ENCODE measurements at regions not wholly inside any gene's neighbourhood (a gene's known extent, or its start where the extent isn't known, plus 50 kb on each side); places are given as distances from the start of the nearest gene placed in this dataset.
"Not testable (repeated sequence)": the region's sequence is repeated elsewhere in the genome, so short reads cannot be mapped to it uniquely, and the experiment has no call there.

DNA sequence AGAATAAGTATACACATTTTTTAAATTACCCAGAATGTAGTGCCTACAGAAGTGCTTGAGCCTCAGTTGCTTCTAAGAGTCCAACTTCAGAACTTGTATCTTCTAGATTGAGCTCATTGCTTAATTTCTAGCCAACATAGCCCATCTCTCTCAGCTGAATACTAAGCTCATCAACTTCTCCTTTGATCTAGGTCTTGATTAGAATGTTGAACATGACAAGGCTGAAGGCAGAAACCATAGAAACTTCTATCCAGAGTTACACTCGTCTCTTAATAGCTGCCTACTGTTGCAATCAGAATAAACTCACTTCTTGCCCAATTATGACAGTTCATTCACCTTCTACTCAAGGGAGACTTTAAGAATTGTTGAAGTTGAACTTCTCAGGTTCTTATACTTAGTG lies 327.3 kb upstream of the THBS1 start:
- no peak overlapping the region for H3K4me3 ChIP-seq (ENCODE audit: low read depth, low read length)
- in situ Hi-C loops (cut with HindIII; ENCODE audit: low sequenced_read_pairs) = no loop called here
- TF ChIP-seq, protein P1, sequence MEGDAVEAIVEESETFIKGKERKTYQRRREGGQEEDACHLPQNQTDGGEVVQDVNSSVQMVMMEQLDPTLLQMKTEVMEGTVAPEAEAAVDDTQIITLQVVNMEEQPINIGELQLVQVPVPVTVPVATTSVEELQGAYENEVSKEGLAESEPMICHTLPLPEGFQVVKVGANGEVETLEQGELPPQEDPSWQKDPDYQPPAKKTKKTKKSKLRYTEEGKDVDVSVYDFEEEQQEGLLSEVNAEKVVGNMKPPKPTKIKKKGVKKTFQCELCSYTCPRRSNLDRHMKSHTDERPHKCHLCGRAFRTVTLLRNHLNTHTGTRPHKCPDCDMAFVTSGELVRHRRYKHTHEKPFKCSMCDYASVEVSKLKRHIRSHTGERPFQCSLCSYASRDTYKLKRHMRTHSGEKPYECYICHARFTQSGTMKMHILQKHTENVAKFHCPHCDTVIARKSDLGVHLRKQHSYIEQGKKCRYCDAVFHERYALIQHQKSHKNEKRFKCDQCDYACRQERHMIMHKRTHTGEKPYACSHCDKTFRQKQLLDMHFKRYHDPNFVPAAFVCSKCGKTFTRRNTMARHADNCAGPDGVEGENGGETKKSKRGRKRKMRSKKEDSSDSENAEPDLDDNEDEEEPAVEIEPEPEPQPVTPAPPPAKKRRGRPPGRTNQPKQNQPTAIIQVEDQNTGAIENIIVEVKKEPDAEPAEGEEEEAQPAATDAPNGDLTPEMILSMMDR (IDR thresholded peaks at IDR 0.05; ENCODE audit: low read depth, low read length) = no peak
- no peak for DNase-seq (ENCODE audit: low read depth, low spot score)

DNA sequence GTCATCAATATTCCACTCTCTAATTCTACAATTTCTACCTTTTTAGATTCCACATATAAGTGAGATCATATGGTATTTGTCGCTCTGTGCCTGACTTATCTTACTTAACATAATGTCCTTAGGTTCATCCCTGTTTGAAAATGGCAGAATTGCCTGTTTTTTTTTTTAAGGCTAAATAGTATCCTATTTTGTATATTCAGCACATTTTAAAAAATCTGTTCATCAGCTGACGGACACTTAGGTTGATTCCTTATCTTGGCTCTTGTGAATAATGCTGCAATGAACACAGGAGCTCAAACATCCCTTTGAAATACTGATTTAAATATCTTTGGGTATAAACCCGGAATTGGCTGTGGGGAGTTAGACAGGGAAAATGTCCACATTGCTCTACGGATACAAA lies 326.7 kb upstream of the THBS1 start:
- TF ChIP-seq, protein P1 (IDR thresholded peaks at IDR 0.05; ENCODE audit: low read depth, low read length) = no peak
- DNase-seq (ENCODE audit: low read depth, low spot score) = no peak
- no peak overlapping the region for H3K4me3 ChIP-seq (ENCODE audit: low read depth, low read length)
- in situ Hi-C loops (cut with HindIII; ENCODE audit: low sequenced_read_pairs) = no loop called here

DNA sequence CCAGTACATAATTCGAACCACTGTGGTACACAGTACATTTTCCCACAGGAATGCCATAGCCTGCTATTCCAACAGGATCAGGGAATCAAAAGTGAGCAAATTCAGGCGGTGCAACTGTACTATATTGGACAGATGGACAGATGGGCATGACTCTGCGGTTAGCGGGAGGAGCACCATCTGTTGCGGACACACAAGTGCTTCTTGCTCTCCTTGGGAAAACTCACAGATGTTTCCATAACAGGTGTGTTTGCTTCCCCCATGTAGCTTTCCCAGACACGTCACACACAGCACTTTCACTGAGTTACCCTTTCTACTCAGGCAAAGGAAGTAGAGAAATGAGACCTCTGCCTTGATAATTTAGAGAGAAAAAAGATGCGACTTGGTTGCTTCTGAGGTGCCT lies 325.1 kb upstream of the THBS1 start:
- no peak overlapping the region for H3K4me3 ChIP-seq (ENCODE audit: low read depth, low read length)
- no peak for DNase-seq (ENCODE audit: low read depth, low spot score)
- in situ Hi-C loops (cut with HindIII; ENCODE audit: low sequenced_read_pairs) = no loop called here
- TF ChIP-seq, protein P1 (IDR thresholded peaks at IDR 0.05; ENCODE audit: low read depth, low read length) = no peak

DNA sequence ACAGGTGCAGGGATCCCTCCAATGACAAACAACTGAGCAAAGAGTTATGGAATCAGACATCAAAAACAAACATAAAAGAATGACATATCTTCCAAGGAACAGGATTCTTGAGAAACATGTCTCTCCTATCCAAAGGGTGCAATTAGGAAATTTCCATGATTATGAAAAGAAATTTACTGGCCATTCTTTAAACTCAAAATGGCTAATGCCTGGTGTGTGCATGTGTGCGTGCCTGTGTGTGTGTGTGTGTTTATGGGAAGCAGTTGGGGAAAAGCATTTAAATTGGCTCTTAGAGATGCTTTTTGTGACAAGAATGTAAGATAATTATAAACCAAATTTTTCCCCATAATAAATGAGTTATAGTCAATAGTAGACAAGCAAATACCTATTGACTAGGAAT lies 320.5 kb upstream of the THBS1 start:
- in situ Hi-C loops (cut with HindIII; ENCODE audit: low sequenced_read_pairs) = no loop called here
- TF ChIP-seq, protein P1 (IDR thresholded peaks at IDR 0.05; ENCODE audit: low read depth, low read length) = no peak
- no peak for DNase-seq (ENCODE audit: low read depth, low spot score)
- H3K4me3 ChIP-seq (ENCODE audit: low read depth, low read length) = no peak overlapping the region

DNA sequence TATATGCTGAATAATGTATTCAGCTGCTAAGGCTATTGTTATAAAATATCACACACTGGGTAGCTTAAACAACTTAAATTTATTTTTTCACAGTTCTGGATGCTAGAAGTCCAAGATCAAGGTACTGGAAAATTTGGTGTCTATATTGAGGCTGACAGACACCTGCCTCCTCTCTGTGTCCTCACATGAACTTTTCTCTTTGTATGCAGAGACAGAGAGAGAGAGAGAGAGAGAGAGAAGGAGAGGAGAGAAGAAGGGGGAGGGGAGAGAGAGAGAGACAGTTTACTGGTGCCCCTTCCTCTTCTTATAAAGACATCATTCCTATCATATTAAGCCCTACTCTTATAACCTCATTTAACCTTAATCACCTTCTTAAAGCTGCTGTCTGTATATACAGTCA lies 320.1 kb upstream of the THBS1 start:
- no peak for DNase-seq (ENCODE audit: low read depth, low spot score)
- in situ Hi-C loops (cut with HindIII; ENCODE audit: low sequenced_read_pairs) = no loop called here
- TF ChIP-seq, protein P1 (IDR thresholded peaks at IDR 0.05; ENCODE audit: low read depth, low read length) = no peak
- no peak overlapping the region for H3K4me3 ChIP-seq (ENCODE audit: low read depth, low read length)

DNA sequence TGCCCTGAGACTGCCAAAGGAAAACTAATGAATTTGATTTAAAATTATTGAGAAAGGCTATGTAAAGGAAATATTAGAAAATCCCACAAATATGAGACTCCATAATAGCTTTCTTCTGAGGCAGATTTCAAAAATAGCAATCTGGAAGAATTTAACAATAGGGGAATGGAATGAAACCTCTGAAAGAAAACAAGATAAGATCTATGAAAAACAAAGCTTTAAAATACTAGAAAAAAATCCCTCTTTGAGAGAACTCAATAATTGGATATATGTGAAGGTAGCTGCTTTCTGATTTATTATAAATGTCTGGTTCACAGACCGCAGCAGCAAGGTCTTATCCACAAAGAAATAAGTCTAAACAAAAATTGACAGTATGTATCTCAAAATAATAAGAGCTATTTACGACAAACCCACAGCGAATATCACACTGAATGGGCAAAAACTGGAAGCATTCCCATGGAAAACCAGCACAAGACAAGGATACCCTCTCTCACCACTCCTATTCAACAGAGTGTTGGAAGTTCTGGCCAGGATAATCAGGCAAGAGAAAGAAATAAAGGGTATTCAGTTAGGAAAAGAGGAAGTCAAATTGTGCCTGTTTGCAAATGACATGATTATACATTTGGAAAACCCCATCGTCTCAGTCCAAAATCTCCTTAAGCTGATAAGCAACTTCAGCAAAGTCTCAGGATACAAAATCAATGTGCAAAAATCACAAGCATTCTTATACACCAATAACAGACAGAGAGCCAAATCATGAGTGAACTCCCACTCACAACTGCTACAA lies 319.3 kb upstream of the THBS1 start:
- DNase-seq (ENCODE audit: low read depth, low spot score); in situ Hi-C loops (cut with HindIII; ENCODE audit: low sequenced_read_pairs); H3K4me3 ChIP-seq (ENCODE audit: low read depth, low read length): not testable (repeated sequence)

DNA sequence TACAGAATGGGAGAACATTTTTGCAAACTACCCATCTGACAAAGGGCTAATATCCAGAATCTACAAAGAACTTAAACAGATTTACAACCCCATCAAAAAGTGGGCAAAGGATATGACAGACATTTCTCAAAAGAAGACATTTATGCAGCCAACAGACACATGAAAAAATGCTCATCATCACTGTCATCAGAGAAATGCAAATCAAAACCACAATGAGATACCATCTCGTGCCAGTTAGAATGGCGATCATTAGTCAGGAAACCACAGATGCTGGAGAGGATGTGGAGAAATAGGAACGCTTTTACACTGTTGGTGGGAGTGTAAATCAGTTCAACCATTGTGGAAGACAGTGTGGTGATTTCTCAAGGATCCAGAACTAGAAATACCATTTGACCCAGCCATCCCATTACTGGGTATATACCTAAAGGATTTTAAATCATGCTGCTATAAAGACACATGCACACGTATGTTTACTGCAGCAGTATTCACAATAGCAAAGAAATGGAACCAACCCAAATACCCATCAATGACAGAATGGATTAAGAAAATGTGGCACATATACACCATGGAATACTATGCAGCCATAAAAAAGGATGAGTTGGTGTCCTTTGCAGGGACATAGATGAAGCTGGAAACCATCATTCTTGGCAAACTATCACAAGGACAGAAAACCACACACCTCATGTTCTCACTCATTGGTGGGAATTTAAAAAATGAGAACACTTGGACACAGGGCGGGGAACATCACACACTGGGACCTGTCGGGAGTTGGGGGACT lies 317.7 kb upstream of the THBS1 start:
- H3K4me3 ChIP-seq (ENCODE audit: low read depth, low read length); in situ Hi-C loops (cut with HindIII; ENCODE audit: low sequenced_read_pairs); DNase-seq (ENCODE audit: low read depth, low spot score): not testable (repeated sequence)

Measured in astrocyte of the spinal cord (primary cell).